Thoracic aorta (tissue), 2 donors: ENCODE measurements at regions not wholly inside any gene's neighbourhood (a gene's known extent, or its start where the extent isn't known, plus 50 kb on each side); places are given as distances from the start of the nearest gene placed in this dataset.
"Not testable (repeated sequence)": the region's sequence is repeated elsewhere in the genome, so short reads cannot be mapped to it uniquely, and the experiment has no call there.

Experiments
- ATAC-seq: fragments of 150-250 bp; one replicate; pipeline ENCODE4 v1.8.0; 2017; ENCODE audit warnings: low read depth; ENCODE audit not compliant: insufficient number of reproducible peaks, low FRiP score
- DNase-seq: peaks from one replicate; pipeline ENCODE4 v3.0.0-alpha.2; 2020; ENCODE audit warnings: low spot score
- H3K27ac ChIP-seq, 2 donors: fragments of 200-600 bp; sonication (generic); 1 replicate in 1 of 2; 2 replicates in 1 of 2; pipeline ENCODE4 v1.5.1; 2016; ENCODE audit warnings: mild to moderate bottlenecking in 2 of 2, moderate library complexity in 2 of 2
- H3K27me3 ChIP-seq: fragments of 200-600 bp; sonication (generic); replicated peaks from 2 replicates; pipeline ENCODE4 v1.6.0; 2016; ENCODE audit warnings: mild to moderate bottlenecking; ENCODE audit not compliant: insufficient read depth
- H3K36me3 ChIP-seq: fragments of 200-600 bp; sonication (generic); one replicate; pipeline ENCODE4 v1.5.1; 2016
- H3K4me1 ChIP-seq, 2 donors: fragments of 200-600 bp; sonication (generic); 1 replicate in 1 of 2; 2 replicates in 1 of 2; pipeline versions ENCODE4 v1.5.1 to v1.6.0; 2016; ENCODE audit warnings: low read depth in 2 of 2, mild to moderate bottlenecking in 1 of 2; ENCODE audit not compliant: control insufficient read depth in 1 of 2
- H3K4me3 ChIP-seq: fragments of 200-600 bp; sonication (generic); 2 replicates; pipeline ENCODE4 v1.5.1; 2016; ENCODE audit warnings: mild to moderate bottlenecking
- H3K9me3 ChIP-seq: fragments of 200-600 bp; sonication (generic); 2 replicates; pipeline ENCODE4 v1.5.1; 2016
- TF ChIP-seq, protein P1 (sequence below): fragments of 200-600 bp; sonication (generic); IDR thresholded peaks from one replicate; pipeline ENCODE4 v1.5.1; 2019; ENCODE audit warnings: antibody characterized with exemption

DNA sequence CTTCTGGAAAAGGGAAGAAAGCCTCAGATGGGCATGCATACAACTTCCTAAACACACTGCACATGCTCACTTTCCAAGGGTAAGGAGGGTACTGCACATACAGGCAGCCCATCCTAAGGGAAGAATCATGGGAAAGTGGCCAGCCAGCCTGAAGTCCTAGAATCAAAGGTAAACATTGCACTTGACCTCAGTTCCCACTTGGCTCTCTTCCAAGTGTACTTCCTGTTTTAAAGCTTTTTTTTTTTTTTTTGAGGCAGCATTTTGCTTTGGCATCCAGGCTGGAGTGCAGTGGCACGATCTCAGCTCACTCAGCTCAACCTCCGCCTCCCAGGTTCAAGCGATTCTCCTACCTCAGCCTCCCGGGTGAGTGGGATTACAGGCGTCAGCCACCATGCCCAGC lies 225.3 kb upstream of the EPHA7 start:
- H3K4me3 ChIP-seq = no peak overlapping the region

DNA sequence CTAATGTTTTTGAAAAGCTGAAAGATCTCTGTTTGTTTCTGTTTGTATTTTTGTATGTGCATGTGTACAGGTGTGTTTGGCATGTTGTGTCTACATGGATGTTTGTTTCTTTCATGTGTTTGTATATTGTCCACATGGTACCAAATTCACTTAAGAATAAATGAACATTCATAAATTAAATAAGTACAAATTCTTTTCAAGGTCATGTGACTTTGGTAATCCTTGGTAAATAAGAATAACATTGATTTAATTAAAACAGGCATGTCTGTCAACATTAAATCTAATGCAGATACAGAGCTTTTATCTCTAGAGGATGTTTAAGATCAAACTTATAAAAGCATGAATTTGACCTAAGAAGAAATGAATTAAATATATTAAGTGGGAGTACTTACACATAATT lies 219.8 kb upstream of the EPHA7 start:
- no peak overlapping the region for H3K4me3 ChIP-seq
- no peak for DNase-seq
- H3K9me3 ChIP-seq = no peaks in the 10 kb centered on the region
- H3K27ac ChIP-seq = no peak overlapping the region
- ATAC-seq = no peak
- H3K4me1 ChIP-seq = no peaks in the 10 kb centered on the region
- TF ChIP-seq, protein P1, sequence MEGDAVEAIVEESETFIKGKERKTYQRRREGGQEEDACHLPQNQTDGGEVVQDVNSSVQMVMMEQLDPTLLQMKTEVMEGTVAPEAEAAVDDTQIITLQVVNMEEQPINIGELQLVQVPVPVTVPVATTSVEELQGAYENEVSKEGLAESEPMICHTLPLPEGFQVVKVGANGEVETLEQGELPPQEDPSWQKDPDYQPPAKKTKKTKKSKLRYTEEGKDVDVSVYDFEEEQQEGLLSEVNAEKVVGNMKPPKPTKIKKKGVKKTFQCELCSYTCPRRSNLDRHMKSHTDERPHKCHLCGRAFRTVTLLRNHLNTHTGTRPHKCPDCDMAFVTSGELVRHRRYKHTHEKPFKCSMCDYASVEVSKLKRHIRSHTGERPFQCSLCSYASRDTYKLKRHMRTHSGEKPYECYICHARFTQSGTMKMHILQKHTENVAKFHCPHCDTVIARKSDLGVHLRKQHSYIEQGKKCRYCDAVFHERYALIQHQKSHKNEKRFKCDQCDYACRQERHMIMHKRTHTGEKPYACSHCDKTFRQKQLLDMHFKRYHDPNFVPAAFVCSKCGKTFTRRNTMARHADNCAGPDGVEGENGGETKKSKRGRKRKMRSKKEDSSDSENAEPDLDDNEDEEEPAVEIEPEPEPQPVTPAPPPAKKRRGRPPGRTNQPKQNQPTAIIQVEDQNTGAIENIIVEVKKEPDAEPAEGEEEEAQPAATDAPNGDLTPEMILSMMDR = no peak
- no peaks in the 10 kb centered on the region for H3K27me3 ChIP-seq
- no peaks in the 10 kb centered on the region for H3K36me3 ChIP-seq

More for the DNA sequence above, 225.3 kb upstream of the EPHA7 start:
- no peaks in the 10 kb centered on the region for H3K36me3 ChIP-seq
- H3K4me1 ChIP-seq = no peaks in the 10 kb centered on the region
- H3K27ac ChIP-seq = no peak overlapping the region
- H3K27me3 ChIP-seq = no peaks in the 10 kb centered on the region
- ATAC-seq (no peak), DNase-seq (no peak)
- TF ChIP-seq, protein P1 = no peak
- H3K9me3 ChIP-seq = no peaks in the 10 kb centered on the region

DNA sequence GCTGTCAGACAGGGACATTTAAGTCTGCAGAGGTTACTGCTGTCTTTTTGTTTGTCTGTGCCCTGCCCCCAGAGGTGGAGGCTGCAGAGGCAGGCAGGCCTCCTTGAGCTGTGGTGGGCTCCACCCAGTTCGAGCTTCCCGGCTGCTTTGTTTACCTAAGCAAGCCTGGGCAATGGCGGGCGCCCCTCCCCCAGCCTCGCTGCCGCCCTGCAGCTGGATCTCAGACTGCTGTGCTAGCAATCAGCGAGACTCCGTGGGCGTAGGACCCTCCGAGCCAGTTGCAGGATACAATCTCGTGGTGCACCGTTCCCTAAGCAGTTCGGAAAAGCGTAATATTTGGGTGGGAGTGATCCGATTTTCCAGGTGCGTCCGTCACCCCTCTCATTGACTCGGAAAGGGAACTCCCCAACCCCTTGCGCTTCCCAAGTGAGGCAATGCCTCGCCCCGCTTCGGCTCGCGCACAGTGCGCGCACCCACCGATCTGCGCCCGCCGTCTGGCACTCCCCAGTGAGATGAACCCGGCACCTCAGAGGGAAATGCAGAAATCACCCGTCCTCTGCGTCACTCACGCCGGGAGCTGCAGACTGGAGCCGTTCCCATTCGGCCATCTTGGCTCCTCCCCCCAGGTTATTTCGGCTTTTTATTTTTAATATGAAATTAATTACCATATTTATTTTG lies 217.8 kb upstream of the EPHA7 start:
- not testable (repeated sequence) for H3K9me3 ChIP-seq, H3K4me1 ChIP-seq, H3K4me3 ChIP-seq, H3K36me3 ChIP-seq, H3K27me3 ChIP-seq, H3K27ac ChIP-seq, DNase-seq, ATAC-seq

DNA sequence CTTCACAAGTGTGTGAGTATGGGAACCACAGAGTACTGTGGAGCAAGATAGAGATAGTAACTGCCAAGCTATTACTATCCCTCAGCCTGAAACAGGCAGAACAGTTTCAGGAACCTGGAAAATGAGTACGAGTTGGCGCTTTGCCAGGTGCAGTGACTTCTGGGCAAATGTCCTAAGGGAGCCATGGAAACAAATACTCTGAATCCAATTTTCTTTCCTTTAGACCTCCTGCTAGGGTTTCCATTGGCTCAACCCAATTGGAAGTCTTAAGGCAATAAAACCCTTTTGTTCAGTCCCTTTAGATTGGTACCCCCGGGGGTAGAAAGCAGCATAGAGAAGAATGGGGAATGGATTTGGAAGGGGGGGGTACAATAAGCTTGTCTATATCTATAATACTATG lies 205.0 kb upstream of the EPHA7 start:
- ATAC-seq (no peak), DNase-seq (no peak)
- Histone ChIP-seq H3K27me3 (no peaks in the 10 kb centered on the region), H3K9me3 (no peaks in the 10 kb centered on the region), H3K27ac (no peak overlapping the region), H3K36me3 (no peaks in the 10 kb centered on the region), H3K4me3 (no peak overlapping the region), H3K4me1 (no peaks in the 10 kb centered on the region)
- TF ChIP-seq, protein P1 = no peak

DNA sequence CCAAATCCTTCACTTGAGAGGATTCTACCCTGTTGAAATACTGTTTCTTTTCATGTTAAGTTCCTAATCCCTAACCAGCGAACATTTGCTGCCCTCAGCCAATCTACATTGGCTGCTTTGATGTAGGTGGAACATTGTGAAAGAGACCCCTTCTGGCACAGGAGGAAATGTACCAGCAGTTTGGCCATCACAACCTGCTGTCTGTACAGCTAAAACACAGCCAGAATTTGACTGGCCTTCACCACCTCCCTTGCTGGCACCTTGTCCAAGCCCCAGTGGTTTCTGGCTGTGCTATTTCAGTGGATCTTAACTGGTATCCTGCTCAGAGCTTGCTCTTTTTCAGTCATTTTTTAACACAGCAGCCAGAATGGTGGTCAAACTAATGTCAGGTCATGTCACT lies 202.1 kb upstream of the EPHA7 start:
- H3K4me3 ChIP-seq = no peak overlapping the region
- H3K27ac ChIP-seq = no peak overlapping the region
- ATAC-seq (no peak), DNase-seq (no peak)
- no peaks in the 10 kb centered on the region for H3K27me3 ChIP-seq
- no peaks in the 10 kb centered on the region for H3K36me3 ChIP-seq
- no peaks in the 10 kb centered on the region for H3K4me1 ChIP-seq
- H3K9me3 ChIP-seq = no peaks in the 10 kb centered on the region
- TF ChIP-seq, protein P1 = no peak

DNA sequence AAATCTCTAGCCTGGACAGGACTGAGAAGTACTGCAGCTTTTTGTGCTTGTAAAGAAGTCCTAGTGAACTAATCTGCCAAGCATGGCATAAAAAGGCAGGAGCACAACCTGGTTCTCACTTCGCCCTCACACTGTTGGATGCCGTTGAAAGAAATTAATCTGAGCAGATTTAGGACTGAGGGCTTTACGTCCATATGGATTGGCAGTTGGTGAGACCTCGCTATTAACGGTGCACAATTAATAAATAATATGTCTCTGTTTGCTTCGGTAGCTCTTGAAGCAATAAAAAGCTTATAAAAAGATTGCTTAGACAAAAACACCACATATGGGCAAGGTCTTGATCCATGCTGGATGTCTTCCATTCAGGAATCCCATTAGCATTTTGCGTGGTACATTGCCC lies 185.6 kb upstream of the EPHA7 start:
- no peaks in the 10 kb centered on the region for H3K9me3 ChIP-seq
- H3K27me3 ChIP-seq = no peaks in the 10 kb centered on the region
- ATAC-seq = no peak
- H3K4me1 ChIP-seq = no peaks in the 10 kb centered on the region
- no peaks in the 10 kb centered on the region for H3K36me3 ChIP-seq
- no peak for DNase-seq
- no peak overlapping the region for H3K4me3 ChIP-seq
- TF ChIP-seq, protein P1 = no peak
- no peak overlapping the region for H3K27ac ChIP-seq
